NCI-H2196 (cell line): ENCODE measurements at regions not wholly inside any gene's neighbourhood (a gene's known extent, or its start where the extent isn't known, plus 50 kb on each side); places are given as distances from the start of the nearest gene placed in this dataset.

Source experiments
- DNase-seq: peaks from one replicate; lab custom pipeline; 2025; ENCODE audit not compliant: unreplicated experiment; lab: John Stamatoyannopoulos, UW

GRCh38 chr18:7480879-7481278 is 86.2 kb upstream of the PTPRM start:
- no peak for DNase-seq

GRCh38 chr18:7482342-7482741 is 84.8 kb upstream of the PTPRM start:
- no peak for DNase-seq

- no peak for DNase-seq
These were observed 81.5 kb upstream of the PTPRM start for GRCh38 chr18:7485616-7486015.

GRCh38 chr18:7488571-7488970 is 78.5 kb upstream of the PTPRM start:
- DNase-seq = no peak

GRCh38 chr18:7490104-7490503 is 77.0 kb upstream of the PTPRM start:
- DNase-seq = no peak

GRCh38 chr18:7492385-7492784 is 74.7 kb upstream of the PTPRM start:
- DNase-seq = no peak

- no peak for DNase-seq
These were observed 70.0 kb upstream of the PTPRM start for GRCh38 chr18:7497081-7497480.

- no peak for DNase-seq
These were observed 56.0 kb upstream of the PTPRM start for GRCh38 chr18:7511106-7511505.

GRCh38 chr18:7512348-7512747 is 54.8 kb upstream of the PTPRM start:
- DNase-seq = no peak

- DNase-seq = no peak
These were observed 54.1 kb upstream of the PTPRM start for GRCh38 chr18:7512990-7513389.

- no peak for DNase-seq
These were observed 52.2 kb upstream of the PTPRM start for GRCh38 chr18:7514796-7515440.

GRCh38 chr18:7516266-7517117 is 50.6 kb upstream of the PTPRM start:
- DNase-seq = no peak
